ENCODE measurements at regions not wholly inside any gene's neighbourhood (a gene's known extent, or its start where the extent isn't known, plus 50 kb on each side); places are given as distances from the start of the nearest gene placed in this dataset.

DNA sequence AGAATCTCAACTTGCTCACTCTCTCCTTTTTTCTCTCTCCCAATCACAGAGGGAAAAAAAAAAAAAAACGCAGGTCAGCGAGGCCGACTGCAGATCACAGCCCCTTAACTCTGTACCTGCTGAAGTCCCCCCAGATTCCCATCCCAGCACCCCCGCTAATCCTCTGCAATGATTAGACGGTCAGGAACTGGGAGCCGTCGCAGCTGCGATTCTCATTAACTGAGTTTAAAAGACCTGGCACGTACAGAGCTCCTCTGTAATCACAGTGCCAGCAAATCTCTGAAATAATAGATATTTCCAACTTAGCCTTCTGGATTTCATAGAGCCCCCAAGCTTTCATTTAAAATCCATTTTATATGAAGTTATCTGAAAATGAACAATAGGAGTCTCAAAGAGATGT lies 84.4 kb downstream of the ANKRD60 start:
- TF ChIP-seq CTCF (conservative IDR thresholded peaks at IDR 0.05; ENCODE audit: low read length): no peak
- TF ChIP-seq EZH2phosphoT487 (IDR thresholded peaks at IDR 0.05; ENCODE audit: borderline replicate concordance, low read depth, low read length): no peak

Data from OCI-LY7 (cell line).